Ammon's horn (tissue), 1 donor: ENCODE measurements at regions not wholly inside any gene's neighbourhood (a gene's known extent, or its start where the extent isn't known, plus 50 kb on each side); places are given as distances from the start of the nearest gene placed in this dataset.

Source experiments
- DNase-seq: peaks from one replicate; pipeline ENCODE4 v3.0.0-alpha.2; 2016; ENCODE audit warnings: low spot score

- DNase-seq = no peak
Observed at GRCh38 chr6:23311211-23311610, 741.8 kb downstream of the HDGFL1 start.

- DNase-seq = no peak
Observed at GRCh38 chr6:23316131-23316530, 746.8 kb downstream of the HDGFL1 start.

- DNase-seq = no peak
Observed at GRCh38 chr6:23316931-23317330, 747.6 kb downstream of the HDGFL1 start.

- no peak for DNase-seq
Observed at GRCh38 chr6:23319582-23319981, 750.2 kb downstream of the HDGFL1 start.

GRCh38 chr6:23320471-23321015 is 751.2 kb downstream of the HDGFL1 start:
- no peak for DNase-seq

- no peak for DNase-seq
Observed at GRCh38 chr6:23323897-23324296, 754.5 kb downstream of the HDGFL1 start.

GRCh38 chr6:23325065-23325464 is 755.7 kb downstream of the HDGFL1 start:
- DNase-seq = no peak

- no peak for DNase-seq
Observed at GRCh38 chr6:23327621-23328020, 758.3 kb downstream of the HDGFL1 start.

GRCh38 chr6:23329086-23329485 is 759.7 kb downstream of the HDGFL1 start:
- no peak for DNase-seq

GRCh38 chr6:23330632-23331031 is 761.3 kb downstream of the HDGFL1 start:
- DNase-seq = no peak

- DNase-seq = no peak
Observed at GRCh38 chr6:23334360-23334759, 765.0 kb downstream of the HDGFL1 start.

GRCh38 chr6:23335894-23336293 is 766.5 kb downstream of the HDGFL1 start:
- DNase-seq = no peak

- no peak for DNase-seq
Observed at GRCh38 chr6:23339268-23339667, 769.9 kb downstream of the HDGFL1 start.

GRCh38 chr6:23340271-23340670 is 770.9 kb downstream of the HDGFL1 start:
- no peak for DNase-seq

- no peak for DNase-seq
Observed at GRCh38 chr6:23343610-23344306, 774.4 kb downstream of the HDGFL1 start.

GRCh38 chr6:23348185-23348584 is 777.8 kb upstream of the NRSN1 start:
- no peak for DNase-seq

- no peak for DNase-seq
Observed at GRCh38 chr6:23349521-23350147, 776.4 kb upstream of the NRSN1 start.

- DNase-seq = no peak
Observed at GRCh38 chr6:23350752-23351453, 775.1 kb upstream of the NRSN1 start.

- DNase-seq = no peak
Observed at GRCh38 chr6:23354004-23354403, 772.0 kb upstream of the NRSN1 start.

GRCh38 chr6:23357185-23357766 is 768.7 kb upstream of the NRSN1 start:
- DNase-seq = no peak

GRCh38 chr6:23365732-23366131 is 760.3 kb upstream of the NRSN1 start:
- no peak for DNase-seq

- no peak for DNase-seq
Observed at GRCh38 chr6:23367311-23367710, 758.7 kb upstream of the NRSN1 start.

GRCh38 chr6:23368557-23368956 is 757.5 kb upstream of the NRSN1 start:
- no peak for DNase-seq
